AG20443 (cell line): ENCODE measurements at regions not wholly inside any gene's neighbourhood (a gene's known extent, or its start where the extent isn't known, plus 50 kb on each side); places are given as distances from the start of the nearest gene placed in this dataset.
"Not testable (repeated sequence)": the region's sequence is repeated elsewhere in the genome, so short reads cannot be mapped to it uniquely, and the experiment has no call there.

Experiments
- DNase-seq: peaks from one replicate; pipeline ENCODE4 v3.0.0; 2012; ENCODE audit warnings: low spot score, mixed read lengths

GRCh38 chr5:127216143-127216542 is 74.5 kb upstream of the MEGF10 start:
- DNase-seq = no peak

DNA sequence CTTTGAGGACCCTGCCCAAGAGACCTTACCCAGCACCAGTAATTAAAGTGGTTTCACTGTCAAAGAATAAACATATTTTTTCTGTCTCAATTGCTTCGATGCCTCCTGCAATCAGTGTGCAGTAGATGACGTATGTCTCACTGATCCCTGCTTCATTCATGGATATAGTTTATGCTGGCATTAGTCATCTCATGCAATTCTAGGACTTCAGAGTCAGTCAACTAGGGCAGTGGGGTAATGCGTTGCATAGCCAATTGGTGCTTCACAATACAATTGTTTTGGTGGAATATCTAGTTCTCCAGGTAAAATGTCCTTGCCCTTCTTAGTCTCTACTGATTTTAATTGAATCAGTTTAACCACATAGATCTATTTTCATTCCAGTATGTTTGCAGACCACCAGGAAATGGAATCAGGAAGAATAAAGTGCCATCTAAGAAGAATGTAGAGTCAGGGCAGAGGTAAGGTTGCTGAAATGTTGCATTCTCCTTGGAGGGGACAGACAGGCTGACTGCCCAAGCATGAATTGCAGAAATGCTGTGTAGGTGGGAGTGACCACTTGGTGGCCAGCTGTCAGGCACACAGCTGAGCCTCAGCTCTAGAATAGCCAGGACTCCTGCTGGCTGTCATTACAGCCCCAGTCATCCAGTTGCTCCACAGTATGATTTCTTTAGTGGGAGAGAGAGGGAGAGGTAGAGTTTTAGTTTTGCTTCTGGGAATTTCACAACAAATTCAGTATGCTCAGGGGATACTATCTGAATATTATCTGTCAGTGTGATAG is 73.5 kb upstream of the MEGF10 start:
- DNase-seq = no peak

GRCh38 chr5:127221936-127222335 is 68.7 kb upstream of the MEGF10 start:
- not testable (repeated sequence) for DNase-seq

DNA sequence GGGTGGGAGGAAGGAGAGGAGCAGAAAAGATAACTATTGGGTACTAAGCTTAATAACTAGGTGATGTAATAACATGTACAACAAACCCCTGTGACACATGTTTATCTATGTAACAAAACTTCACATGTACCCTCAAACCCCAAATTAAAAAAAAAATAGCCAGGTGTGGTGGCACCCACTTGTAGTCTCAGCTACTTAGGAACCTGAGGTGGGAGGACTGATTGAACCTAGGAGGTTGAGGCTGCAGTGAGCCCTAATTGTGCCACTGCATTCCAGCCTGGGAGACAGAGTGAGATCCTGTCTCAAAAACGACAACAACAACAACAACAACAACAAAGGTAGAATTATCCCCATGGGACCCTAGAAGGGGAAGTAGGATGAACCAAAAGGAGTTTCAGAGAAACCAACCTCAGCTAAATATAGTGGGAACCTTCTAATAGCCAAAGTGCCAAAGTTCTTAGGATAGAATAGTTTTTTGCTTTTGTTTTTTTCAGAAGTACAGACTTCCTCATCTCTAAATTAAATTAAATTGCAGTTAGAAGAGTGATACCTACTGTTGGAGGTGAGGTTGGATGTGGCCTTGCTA is 67.9 kb upstream of the MEGF10 start:
- not testable (repeated sequence) for DNase-seq

DNA sequence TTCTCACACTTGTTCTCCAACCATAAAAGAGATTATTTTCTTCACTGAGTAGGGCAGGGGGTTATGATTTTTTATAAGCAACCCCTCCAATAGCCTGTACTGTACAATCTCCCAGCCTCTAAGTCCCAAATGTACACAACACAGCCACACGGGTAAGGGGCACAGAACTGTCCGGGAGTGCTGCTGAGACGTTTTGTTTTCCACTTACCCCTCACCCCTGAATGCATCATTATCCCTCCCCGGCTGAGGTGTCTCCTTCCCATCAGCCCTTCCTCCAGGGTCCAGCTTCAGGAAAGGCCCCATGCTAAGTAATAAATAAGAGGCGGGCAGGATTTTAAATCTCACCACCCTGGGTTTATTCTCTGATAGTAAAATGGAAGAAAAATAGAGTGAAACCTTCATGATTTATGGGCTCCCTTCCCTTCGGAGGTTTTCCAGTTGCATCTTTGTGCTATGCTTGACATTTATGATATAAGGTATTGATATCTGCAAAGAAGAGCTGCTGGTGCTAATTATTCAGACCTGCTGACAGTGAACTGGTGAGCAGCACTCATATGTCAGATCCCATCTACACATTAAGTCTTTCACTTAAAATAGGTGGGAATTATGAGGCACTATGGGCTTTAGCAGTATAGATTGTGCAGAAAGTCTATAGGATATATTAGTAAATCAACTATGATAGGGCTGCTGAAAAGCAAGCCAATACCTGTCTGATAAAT is 67.2 kb upstream of the MEGF10 start:
- no peak for DNase-seq

DNA sequence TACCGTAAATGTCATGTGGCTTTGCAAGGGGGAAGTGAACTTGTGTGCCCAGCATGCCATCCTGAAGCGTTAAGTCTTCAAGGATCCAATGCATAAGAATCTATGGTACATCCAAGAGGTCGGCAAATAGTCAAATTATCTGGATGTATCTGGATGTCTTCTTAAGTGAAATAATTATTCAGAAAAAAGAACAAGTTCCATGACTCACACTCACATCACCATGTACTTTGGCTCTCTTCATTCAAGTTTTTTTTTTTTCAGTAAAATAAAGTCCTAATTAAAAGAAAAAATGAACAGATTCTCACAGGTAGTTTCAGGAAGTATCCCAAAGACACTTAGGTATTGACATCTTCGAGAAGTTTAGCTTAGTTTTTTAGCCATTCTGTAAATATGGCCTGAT is 62.7 kb upstream of the MEGF10 start:
- DNase-seq = no peak

DNA sequence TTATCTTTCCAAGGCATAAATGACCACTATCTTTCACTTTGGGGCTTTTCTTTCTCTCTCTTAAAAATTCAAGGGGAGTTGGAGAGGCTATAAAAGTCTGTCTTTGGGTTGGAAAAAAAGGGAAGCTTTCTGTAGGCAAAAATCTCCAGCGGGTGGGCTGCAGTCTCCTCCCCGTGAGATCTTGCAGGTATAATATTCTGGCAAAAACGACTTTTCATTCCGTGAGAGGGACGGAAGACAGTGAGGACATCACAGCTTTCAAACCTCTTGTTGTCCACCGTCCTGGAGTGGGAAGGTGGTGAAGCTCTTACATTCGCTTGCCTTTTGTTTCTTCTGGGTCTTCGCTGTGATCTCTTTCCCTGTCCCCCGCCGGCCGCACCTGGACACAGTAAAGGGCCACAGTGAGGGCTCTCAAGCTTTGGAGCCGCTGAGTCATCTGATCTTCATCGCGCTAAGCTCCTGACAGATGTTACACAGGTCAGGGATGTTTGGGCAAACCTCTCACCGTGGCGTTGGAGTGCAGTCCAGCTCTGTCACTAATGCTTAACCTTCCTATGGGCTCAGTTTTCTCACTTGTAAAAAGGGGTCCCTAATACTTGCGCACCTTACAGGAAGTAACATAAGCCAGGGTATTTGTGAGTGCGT is 61.9 kb upstream of the MEGF10 start:
- no peak for DNase-seq

GRCh38 chr5:127229185-127229889 is 61.3 kb upstream of the MEGF10 start:
- DNase-seq = peak; percentile 71

GRCh38 chr5:127231118-127231517 is 59.5 kb upstream of the MEGF10 start:
- no peak for DNase-seq

DNA sequence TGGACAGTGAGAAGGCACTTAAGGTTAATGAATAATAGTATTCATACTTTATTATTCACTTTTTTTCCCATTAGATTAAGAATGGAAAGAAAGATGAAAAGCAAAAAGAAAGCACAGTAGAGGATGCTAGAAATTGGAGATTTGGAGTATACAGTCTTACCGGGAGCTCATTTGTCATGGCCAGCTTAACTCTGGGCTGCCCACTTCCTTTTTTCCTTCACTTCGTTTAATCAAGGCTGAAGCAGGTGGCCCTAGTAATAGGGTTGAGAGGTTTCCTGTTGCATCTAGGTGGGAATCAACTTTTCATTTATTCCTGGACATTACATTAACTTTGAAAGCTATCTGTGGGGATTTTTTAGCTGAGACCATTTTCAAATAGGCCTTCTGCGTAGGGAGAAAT is 57.0 kb upstream of the MEGF10 start:
- DNase-seq = no peak

DNA sequence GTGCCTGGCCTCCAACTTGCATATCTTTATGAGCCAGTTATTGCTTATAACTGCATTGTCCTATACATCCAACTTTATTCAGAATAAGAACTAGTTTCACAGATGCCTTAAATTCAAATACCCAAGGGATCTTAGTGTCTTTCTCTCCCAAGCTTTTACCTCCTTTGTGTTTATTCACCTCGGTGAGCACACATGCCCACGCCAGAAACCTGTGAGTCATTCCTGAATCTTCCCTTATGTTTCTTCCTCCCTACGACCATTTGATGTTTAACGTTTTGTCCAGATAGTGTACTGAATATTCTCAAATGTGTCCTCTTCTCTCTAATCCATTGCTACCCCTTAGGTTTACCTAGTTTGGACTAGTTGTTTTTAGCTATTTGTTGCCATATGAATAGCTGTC is 55.5 kb upstream of the MEGF10 start:
- no peak for DNase-seq

- DNase-seq = no peak
These were observed 54.3 kb upstream of the MEGF10 start for GRCh38 chr5:127236254-127236653.
